Endothelial cell of umbilical vein (primary cell): ENCODE measurements at regions not wholly inside any gene's neighbourhood (a gene's known extent, or its start where the extent isn't known, plus 50 kb on each side); places are given as distances from the start of the nearest gene placed in this dataset. TPM values are rescaled to one million over a fixed set of nuclear protein-coding genes. Genes with fewer than 3 reads are reported as not detected.

Experiments
- small RNA-seq: library from RNA; depleted of rRNA; stranded (forward); fragments of <200 nt; gene quantifications from one replicate; pipeline ENCODE3, GENCODE V24; 2012; ENCODE audit warnings: low replicate concordance, low read depth; ENCODE audit not compliant: insufficient read depth, insufficient read length

Small RNA genes in the stretch of these regions (small RNA-seq; reads per million reads assigned to genes)
- gene AC104073.1 (not detected), gene SNORA15B-1 (not detected), gene SNORA22C (0.66 reads per million)
